PC-9 (cell line): ENCODE measurements at regions not wholly inside any gene's neighbourhood (a gene's known extent, or its start where the extent isn't known, plus 50 kb on each side); places are given as distances from the start of the nearest gene placed in this dataset.

Experiments
- EZH2 ChIP-seq: fragments of 200-600 bp; sonication (generic); IDR thresholded peaks from 2 replicates; pipeline ENCODE4 v1.8.0; 2017; ENCODE audit warnings: antibody characterized with exemption, low read depth
- TF ChIP-seq, protein P1 (sequence below): fragments of 200-600 bp; sonication (generic); conservative IDR thresholded peaks from 2 replicates; pipeline ENCODE4 v1.6.1; 2017; ENCODE audit warnings: mixed run types, antibody characterized with exemption, mild to moderate bottlenecking, moderate library complexity

DNA sequence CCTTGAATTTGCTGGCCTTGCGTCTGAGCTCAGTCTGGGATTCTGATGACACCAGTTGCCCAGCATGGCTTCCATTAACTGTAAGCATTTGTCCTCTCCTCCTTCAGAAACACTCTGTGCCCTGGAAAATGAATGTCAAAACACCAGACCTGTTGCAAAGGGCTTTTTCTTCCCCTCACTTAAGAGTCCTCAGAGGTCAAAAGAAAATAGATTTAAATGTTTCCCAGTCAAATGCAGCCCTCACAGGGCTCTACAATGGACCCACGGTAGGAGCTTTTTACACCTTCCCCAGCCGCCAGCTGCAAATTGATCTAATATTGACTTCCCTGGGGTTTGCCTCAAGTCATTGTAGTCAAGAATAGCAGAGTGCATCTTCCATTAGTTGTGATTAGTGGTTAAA, 332.2 kb downstream of the INSC start:
- TF ChIP-seq, protein P1, sequence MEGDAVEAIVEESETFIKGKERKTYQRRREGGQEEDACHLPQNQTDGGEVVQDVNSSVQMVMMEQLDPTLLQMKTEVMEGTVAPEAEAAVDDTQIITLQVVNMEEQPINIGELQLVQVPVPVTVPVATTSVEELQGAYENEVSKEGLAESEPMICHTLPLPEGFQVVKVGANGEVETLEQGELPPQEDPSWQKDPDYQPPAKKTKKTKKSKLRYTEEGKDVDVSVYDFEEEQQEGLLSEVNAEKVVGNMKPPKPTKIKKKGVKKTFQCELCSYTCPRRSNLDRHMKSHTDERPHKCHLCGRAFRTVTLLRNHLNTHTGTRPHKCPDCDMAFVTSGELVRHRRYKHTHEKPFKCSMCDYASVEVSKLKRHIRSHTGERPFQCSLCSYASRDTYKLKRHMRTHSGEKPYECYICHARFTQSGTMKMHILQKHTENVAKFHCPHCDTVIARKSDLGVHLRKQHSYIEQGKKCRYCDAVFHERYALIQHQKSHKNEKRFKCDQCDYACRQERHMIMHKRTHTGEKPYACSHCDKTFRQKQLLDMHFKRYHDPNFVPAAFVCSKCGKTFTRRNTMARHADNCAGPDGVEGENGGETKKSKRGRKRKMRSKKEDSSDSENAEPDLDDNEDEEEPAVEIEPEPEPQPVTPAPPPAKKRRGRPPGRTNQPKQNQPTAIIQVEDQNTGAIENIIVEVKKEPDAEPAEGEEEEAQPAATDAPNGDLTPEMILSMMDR: no peak
- TF ChIP-seq EZH2: no peak
